ENCODE measurements at regions not wholly inside any gene's neighbourhood (a gene's known extent, or its start where the extent isn't known, plus 50 kb on each side); places are given as distances from the start of the nearest gene placed in this dataset.

DNA sequence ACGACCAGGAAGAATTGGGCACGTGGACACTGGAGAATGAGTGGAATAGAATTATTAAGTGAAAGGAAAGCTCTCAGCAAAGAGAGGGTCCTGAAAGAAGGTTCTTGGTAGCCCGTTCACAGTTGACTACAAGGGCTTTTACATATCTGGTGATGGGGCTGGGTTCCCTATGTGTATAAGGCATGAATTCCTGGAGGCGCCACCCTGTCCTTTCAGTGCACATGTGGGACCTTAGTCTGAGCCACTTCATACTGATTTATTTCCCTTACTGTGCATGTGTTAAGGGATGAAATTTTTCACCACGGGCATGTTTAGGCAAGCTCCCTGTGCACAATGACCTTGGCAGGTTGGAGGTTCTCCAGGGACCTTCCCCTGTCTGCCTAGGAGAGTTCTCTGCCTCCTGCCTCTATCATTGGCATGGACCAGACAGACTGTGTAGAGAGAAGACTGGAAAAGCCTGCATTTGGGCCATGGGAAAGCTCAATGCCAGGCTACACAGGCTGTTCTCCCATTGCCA is 145.9 kb upstream of the ITGB1 start:
- TF ChIP-seq POLR2A (IDR thresholded peaks at IDR 0.05) (no peak), EP300 (IDR thresholded peaks at IDR 0.05; ENCODE audit: low read depth) (no peak), POLR2AphosphoS5 (IDR thresholded peaks at IDR 0.05) (no peak)
- TF ChIP-seq, protein P1, sequence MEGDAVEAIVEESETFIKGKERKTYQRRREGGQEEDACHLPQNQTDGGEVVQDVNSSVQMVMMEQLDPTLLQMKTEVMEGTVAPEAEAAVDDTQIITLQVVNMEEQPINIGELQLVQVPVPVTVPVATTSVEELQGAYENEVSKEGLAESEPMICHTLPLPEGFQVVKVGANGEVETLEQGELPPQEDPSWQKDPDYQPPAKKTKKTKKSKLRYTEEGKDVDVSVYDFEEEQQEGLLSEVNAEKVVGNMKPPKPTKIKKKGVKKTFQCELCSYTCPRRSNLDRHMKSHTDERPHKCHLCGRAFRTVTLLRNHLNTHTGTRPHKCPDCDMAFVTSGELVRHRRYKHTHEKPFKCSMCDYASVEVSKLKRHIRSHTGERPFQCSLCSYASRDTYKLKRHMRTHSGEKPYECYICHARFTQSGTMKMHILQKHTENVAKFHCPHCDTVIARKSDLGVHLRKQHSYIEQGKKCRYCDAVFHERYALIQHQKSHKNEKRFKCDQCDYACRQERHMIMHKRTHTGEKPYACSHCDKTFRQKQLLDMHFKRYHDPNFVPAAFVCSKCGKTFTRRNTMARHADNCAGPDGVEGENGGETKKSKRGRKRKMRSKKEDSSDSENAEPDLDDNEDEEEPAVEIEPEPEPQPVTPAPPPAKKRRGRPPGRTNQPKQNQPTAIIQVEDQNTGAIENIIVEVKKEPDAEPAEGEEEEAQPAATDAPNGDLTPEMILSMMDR (IDR thresholded peaks at IDR 0.05): no peak
